Spleen (tissue), 11 donors: ENCODE measurements at regions not wholly inside any gene's neighbourhood (a gene's known extent, or its start where the extent isn't known, plus 50 kb on each side); places are given as distances from the start of the nearest gene placed in this dataset.
"Not testable (repeated sequence)": the region's sequence is repeated elsewhere in the genome, so short reads cannot be mapped to it uniquely, and the experiment has no call there.

Source experiments
- DNase-seq: peaks from one replicate; pipeline ENCODE4 v3.0.0-alpha.2; 2020
- H3K27ac ChIP-seq, 8 donors: fragments of 200-600 bp; sonication (generic) in 7 of 8; 1 replicate in 4 of 8; 2 replicates in 4 of 8; pipeline versions ENCODE4 v1.5.0 to v1.8.0; 2016 to 2021; ENCODE audit warnings: inconsistent platforms in 4 of 8, mild to moderate bottlenecking in 4 of 8, moderate library complexity in 1 of 8
- H3K27me3 ChIP-seq, 7 donors: fragments of 200-600 bp; sonication (generic) in 6 of 7; replicated peaks in 1 of 7; 1 replicate in 4 of 7; 2 replicates in 3 of 7; pipeline versions ENCODE4 v1.5.0 to v1.8.0; 2016 to 2021; ENCODE audit warnings: inconsistent platforms in 3 of 7, mild to moderate bottlenecking in 1 of 7
- H3K36me3 ChIP-seq, 6 donors: fragments of 200-600 bp; sonication (generic) in 5 of 6; 1 replicate in 4 of 6; 2 replicates in 2 of 6; pipeline versions ENCODE4 v1.5.0 to v1.8.0; 2016 to 2021; ENCODE audit warnings: inconsistent platforms in 2 of 6
- H3K4me1 ChIP-seq, 6 donors: fragments of 200-600 bp; sonication (generic) in 5 of 6; 1 replicate in 3 of 6; 2 replicates in 3 of 6; pipeline versions ENCODE4 v1.5.0 to v1.8.0; 2016 to 2021; ENCODE audit warnings: inconsistent platforms in 3 of 6
- H3K4me3 ChIP-seq, 8 donors: fragments of 200-600 bp; sonication (generic) in 7 of 8; 1 replicate in 4 of 8; 2 replicates in 4 of 8; pipeline versions ENCODE4 v1.5.0 to v1.8.0; 2016 to 2021; ENCODE audit warnings: inconsistent platforms in 4 of 8, mild to moderate bottlenecking in 4 of 8, moderate library complexity in 2 of 8
- H3K9me3 ChIP-seq, 8 donors: fragments of 200-600 bp; sonication (generic) in 7 of 8; 1 replicate in 4 of 8; 2 replicates in 4 of 8; pipeline versions ENCODE4 v1.5.0 to v1.8.0; 2016 to 2021; ENCODE audit warnings: inconsistent platforms in 4 of 8
- POLR2A ChIP-seq, 3 donors: fragments of 450-650 bp; IDR thresholded peaks; one replicate each; pipeline ENCODE4 v1.5.1; 2017; ENCODE audit warnings: antibody characterized with exemption in 3 of 3, mild to moderate bottlenecking in 1 of 3
- POLR2AphosphoS5 ChIP-seq, 3 donors: sonication (generic); formaldehyde crosslinking; IDR thresholded peaks; one replicate each; pipeline ENCODE4 v1.5.1; 2017; ENCODE audit warnings: antibody characterized with exemption in 3 of 3
- WGBS, 5 donors: extraction: QIAGEN DNeasy Blood & Tissue Kit in 3 of 5; methylation state at CpG; one replicate each; pipeline versions ENCODE4 v1.1.5 to v1.1.7; 2013 to 2018; 5-methylcytosine and 5-hydroxymethylcytosine counted together
- intact Hi-C: fragments of 100-400 bp; cut with DNase I; formaldehyde crosslinking; loops from one replicate; pipeline ENCODE4 v1.15.0; 2023; ENCODE audit warnings: low total_unique reads
- TF ChIP-seq, protein P1 (sequence below), 11 experiments: fragments of 200-600 bp in 7 of 11; fragments of 450-650 bp in 4 of 11; sonication (generic) in 4 of 11; IDR thresholded peaks in 8 of 11; conservative IDR thresholded peaks in 3 of 11; 1 replicate in 7 of 11; 2 replicates in 4 of 11; pipeline versions ENCODE4 v1.4.0 to v1.8.0; 2016 to 2021; ENCODE audit warnings: antibody characterized with exemption in 11 of 11, inconsistent platforms in 4 of 11, mild to moderate bottlenecking in 1 of 11
- donor health status: healthy with polysubstance abuse.
- donor health status: DM: no; HTN: no; CAD: no; lungs with moderate emphysema.
- donor health status: DM: no; HTN: no; CAD: no.
- donor health status: Bipolar disorder and iron deficiency.
- donor health status: healthy.
- donor health status: DM: no; HTN: no; CAD: no.
- donor health status: DM: yes; HTN: yes; CAD: no.

DNA sequence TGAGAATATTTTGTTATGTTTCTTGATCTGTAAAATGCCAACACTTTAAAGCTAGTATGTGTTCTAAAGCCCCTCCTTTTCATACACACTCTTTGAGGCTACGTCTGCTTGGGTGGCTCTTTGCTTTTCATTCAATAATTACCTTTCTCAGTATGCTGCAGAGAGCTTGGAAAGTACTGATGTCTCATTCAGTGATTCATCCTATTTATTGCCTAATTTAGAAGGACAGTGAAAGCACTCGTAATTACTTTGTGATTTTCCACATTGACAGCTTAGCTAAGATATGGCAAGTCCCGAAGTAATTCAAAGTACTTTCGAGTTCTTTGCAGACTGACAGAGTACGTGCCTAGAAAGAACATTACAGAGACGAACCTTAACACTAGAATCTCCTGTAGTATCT lies 57.2 kb downstream of the BMP15 start:
- no peak for TF ChIP-seq POLR2AphosphoS5 (IDR thresholded peaks at IDR 0.05)
- TF ChIP-seq, protein P1, sequence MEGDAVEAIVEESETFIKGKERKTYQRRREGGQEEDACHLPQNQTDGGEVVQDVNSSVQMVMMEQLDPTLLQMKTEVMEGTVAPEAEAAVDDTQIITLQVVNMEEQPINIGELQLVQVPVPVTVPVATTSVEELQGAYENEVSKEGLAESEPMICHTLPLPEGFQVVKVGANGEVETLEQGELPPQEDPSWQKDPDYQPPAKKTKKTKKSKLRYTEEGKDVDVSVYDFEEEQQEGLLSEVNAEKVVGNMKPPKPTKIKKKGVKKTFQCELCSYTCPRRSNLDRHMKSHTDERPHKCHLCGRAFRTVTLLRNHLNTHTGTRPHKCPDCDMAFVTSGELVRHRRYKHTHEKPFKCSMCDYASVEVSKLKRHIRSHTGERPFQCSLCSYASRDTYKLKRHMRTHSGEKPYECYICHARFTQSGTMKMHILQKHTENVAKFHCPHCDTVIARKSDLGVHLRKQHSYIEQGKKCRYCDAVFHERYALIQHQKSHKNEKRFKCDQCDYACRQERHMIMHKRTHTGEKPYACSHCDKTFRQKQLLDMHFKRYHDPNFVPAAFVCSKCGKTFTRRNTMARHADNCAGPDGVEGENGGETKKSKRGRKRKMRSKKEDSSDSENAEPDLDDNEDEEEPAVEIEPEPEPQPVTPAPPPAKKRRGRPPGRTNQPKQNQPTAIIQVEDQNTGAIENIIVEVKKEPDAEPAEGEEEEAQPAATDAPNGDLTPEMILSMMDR (IDR thresholded peaks at IDR 0.05 in 8 of 11, conservative IDR thresholded peaks at IDR 0.05 in 3 of 11), result no peak
- TF ChIP-seq POLR2A (IDR thresholded peaks at IDR 0.05), result no peak
- Histone ChIP-seq H3K4me1 (no peaks in the 10 kb centered on the region), H3K27me3 (no peaks in the 10 kb centered on the region), H3K9me3 (no peaks in the 10 kb centered on the region), H3K27ac (no peak overlapping the region), H3K36me3 (no peaks in the 10 kb centered on the region), H3K4me3 (no peak overlapping the region)
- DNase-seq, result no peak
- 77 to 93% (median 82%) methylated on average over 6 of the region's 6 CpGs for WGBS, 5 donors
- intact Hi-C loops, result no loop called here

- H3K27me3 ChIP-seq, H3K4me3 ChIP-seq, intact Hi-C loops, H3K27ac ChIP-seq, DNase-seq, H3K36me3 ChIP-seq, H3K9me3 ChIP-seq, H3K4me1 ChIP-seq: not testable (repeated sequence)
- 72 to 89% (median 80%) methylated on average over 7 of the region's 7 CpGs for WGBS, 5 donors
Measured at GRCh38 chrX:50968871-50969635, 58.5 kb downstream of the BMP15 start.

DNA sequence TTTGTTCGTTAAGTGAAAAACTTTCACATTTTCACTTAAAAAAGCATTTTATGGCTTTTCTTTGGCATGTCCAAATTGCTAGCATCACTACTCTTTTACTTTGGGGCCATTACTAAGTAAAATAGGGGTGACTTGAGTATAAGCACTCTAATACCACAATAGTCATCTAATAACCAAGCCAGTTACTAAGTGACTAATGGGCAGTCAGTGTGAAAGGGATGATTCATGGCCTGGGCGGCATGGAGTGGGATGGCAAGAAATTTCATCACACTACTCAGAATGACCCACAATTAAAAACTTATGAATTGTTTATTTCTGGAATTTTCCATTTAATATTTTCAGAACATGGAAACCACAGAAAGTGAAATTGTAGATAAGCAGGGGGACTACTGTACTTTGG lies 60.9 kb downstream of the BMP15 start:
- Histone ChIP-seq H3K36me3 (no peaks in the 10 kb centered on the region), H3K27ac (no peak overlapping the region), H3K27me3 (no peaks in the 10 kb centered on the region), H3K4me3 (no peak overlapping the region), H3K9me3 (no peaks in the 10 kb centered on the region), H3K4me1 (no peaks in the 10 kb centered on the region)
- TF ChIP-seq, protein P1 (IDR thresholded peaks at IDR 0.05 in 8 of 11, conservative IDR thresholded peaks at IDR 0.05 in 3 of 11), result no peak
- intact Hi-C loops, result no loop called here
- DNase-seq, result no peak
- WGBS, 5 donors, result 71 to 88% (median 82%) methylated on average over 2 of the region's 2 CpGs

- H3K4me1 ChIP-seq, result no peaks in the 10 kb centered on the region
- H3K27ac ChIP-seq, result no peak overlapping the region
- no peak for DNase-seq
- 61 to 87% (median 76%) methylated on average over 3 of the region's 3 CpGs for WGBS, 5 donors
- TF ChIP-seq, protein P1 (IDR thresholded peaks at IDR 0.05 in 8 of 11, conservative IDR thresholded peaks at IDR 0.05 in 3 of 11), result no peak
- TF ChIP-seq POLR2A (IDR thresholded peaks at IDR 0.05) (no peak), POLR2AphosphoS5 (IDR thresholded peaks at IDR 0.05) (no peak)
- no peak overlapping the region for H3K4me3 ChIP-seq
- H3K9me3 ChIP-seq, result no peaks in the 10 kb centered on the region
- intact Hi-C loops, result no loop called here
- no peaks in the 10 kb centered on the region for H3K27me3 ChIP-seq
- no peaks in the 10 kb centered on the region for H3K36me3 ChIP-seq
Measured at GRCh38 chrX:50973199-50973598, 62.7 kb downstream of the BMP15 start.
